CD14-positive monocyte (primary cell): ENCODE measurements at regions not wholly inside any gene's neighbourhood (a gene's known extent, or its start where the extent isn't known, plus 50 kb on each side); places are given as distances from the start of the nearest gene placed in this dataset.

ENCODE experiments used
- DNase-seq, 3 donors: peaks; one replicate each; pipeline ENCODE4 v3.0.0-alpha.2; 2011 to 2022
- H2AFZ ChIP-seq: 2 replicates; pipeline ENCODE4 v1.6.0; 2012; ENCODE audit warnings: mild to moderate bottlenecking, low read depth, low read length, inconsistent platforms; ENCODE audit not compliant: insufficient read depth, poor library complexity, severe bottlenecking
- H3K27ac ChIP-seq, 2 donors: 1 replicate in 1 of 2; 2 replicates in 1 of 2; pipeline ENCODE4 v1.5.1; 2012 to 2013; ENCODE audit warnings: low read length in 2 of 2, control low read depth in 1 of 2, inconsistent platforms in 1 of 2, low read depth in 1 of 2, mild to moderate bottlenecking in 1 of 2
- H3K27me3 ChIP-seq, 2 donors: one replicate each; pipeline versions ENCODE4 v1.6.0 to v1.6.1; 2011 to 2013; ENCODE audit warnings: low read length in 2 of 2; ENCODE audit not compliant: control insufficient read depth in 2 of 2, insufficient read depth in 2 of 2
- H3K36me3 ChIP-seq, 2 donors: replicated peaks in 1 of 2; 1 replicate in 1 of 2; 2 replicates in 1 of 2; pipeline versions ENCODE4 v1.5.1 to v1.6.1; 2012 to 2013; ENCODE audit warnings: low read length in 2 of 2, control low read depth in 1 of 2, inconsistent platforms in 1 of 2, mild to moderate bottlenecking in 1 of 2; ENCODE audit not compliant: insufficient read depth in 2 of 2, control insufficient read depth in 1 of 2
- H3K4me1 ChIP-seq, 2 donors: 1 replicate in 1 of 2; 2 replicates in 1 of 2; pipeline versions ENCODE4 v1.5.1 to v1.6.1; 2012 to 2013; ENCODE audit warnings: low read length in 2 of 2, control low read depth in 1 of 2, inconsistent platforms in 1 of 2, mild to moderate bottlenecking in 1 of 2, moderate library complexity in 1 of 2; ENCODE audit not compliant: insufficient read depth in 2 of 2, control insufficient read depth in 1 of 2
- H3K4me2 ChIP-seq: replicated peaks from 2 replicates; pipeline ENCODE3; 2012; ENCODE audit warnings: low read length, moderate library complexity, mild to moderate bottlenecking; ENCODE audit not compliant: poor library complexity, severe bottlenecking; ENCODE audit errors: extremely low read depth
- H3K4me3 ChIP-seq, 3 experiments: fragments of 200-600 bp in 1 of 3; sonication (generic) in 1 of 3; replicated peaks in 1 of 3; 1 replicate in 2 of 3; 2 replicates in 1 of 3; pipeline ENCODE4 v1.5.1; 2011 to 2013; ENCODE audit warnings: low read length in 3 of 3, mild to moderate bottlenecking in 3 of 3, control low read depth in 2 of 3, low read depth in 2 of 3, inconsistent platforms in 1 of 3, moderate library complexity in 1 of 3
- H3K79me2 ChIP-seq: 2 replicates; pipeline ENCODE4 v1.6.0; 2012; ENCODE audit warnings: mild to moderate bottlenecking, control low read depth, inconsistent platforms, low read length, moderate library complexity; ENCODE audit not compliant: insufficient read depth
- H3K9ac ChIP-seq: 2 replicates; pipeline ENCODE4 v1.6.0; 2017; ENCODE audit warnings: low read length, mild to moderate bottlenecking; ENCODE audit not compliant: insufficient read depth, poor library complexity, severe bottlenecking
- H3K9me3 ChIP-seq, 2 donors: replicated peaks in 1 of 2; 1 replicate in 1 of 2; 2 replicates in 1 of 2; pipeline versions ENCODE4 v1.5.1 to v1.6.1; 2012 to 2013; ENCODE audit warnings: low read length in 2 of 2, control low read depth in 1 of 2; ENCODE audit not compliant: control insufficient read depth in 1 of 2, insufficient read depth in 1 of 2
- H4K20me1 ChIP-seq: 2 replicates; pipeline ENCODE4 v1.6.0; 2012; ENCODE audit warnings: mild to moderate bottlenecking, low read length, control low read depth, moderate library complexity; ENCODE audit not compliant: insufficient read depth
- H3K27ac Mint-ChIP-seq, 7 donors: one replicate each; pipeline ENCODE4 v1.8.0; 2020; ENCODE audit warnings: mild to moderate bottlenecking in 7 of 7, mixed read lengths in 7 of 7, moderate library complexity in 6 of 7, inconsistent platforms in 2 of 7
- H3K27me3 Mint-ChIP-seq, 3 donors: one replicate each; pipeline ENCODE4 v1.8.0; 2021 to 2022; ENCODE audit warnings: low read depth in 3 of 3, mild to moderate bottlenecking in 3 of 3, mixed read lengths in 3 of 3, moderate library complexity in 3 of 3, inconsistent platforms in 1 of 3
- H3K36me3 Mint-ChIP-seq, 2 donors: one replicate each; pipeline ENCODE4 v1.8.0; 2020; ENCODE audit warnings: mixed read lengths in 2 of 2, inconsistent platforms in 1 of 2, mild to moderate bottlenecking in 1 of 2
- H3K4me1 Mint-ChIP-seq: one replicate; pipeline ENCODE4 v1.8.0; 2020; ENCODE audit warnings: mild to moderate bottlenecking, mixed read lengths
- H3K4me3 Mint-ChIP-seq, 2 donors: one replicate each; pipeline ENCODE4 v1.8.0; 2020; ENCODE audit warnings: mild to moderate bottlenecking in 2 of 2, mixed read lengths in 2 of 2, moderate library complexity in 1 of 2
- H3K9me3 Mint-ChIP-seq, 7 donors: one replicate each; pipeline ENCODE4 v1.8.0; 2020 to 2022; ENCODE audit warnings: mixed read lengths in 7 of 7, mild to moderate bottlenecking in 6 of 7, moderate library complexity in 6 of 7, inconsistent platforms in 2 of 7
- CTCF ChIP-seq: fragments of 200-600 bp; IDR thresholded peaks from one replicate; pipeline ENCODE4 v1.8.0; 2022; ENCODE audit warnings: antibody characterized with exemption, mild to moderate bottlenecking
- whole genome bisulfite sequencing: methylation state at CpG from one replicate; pipeline ENCODE4 v1.1.5; 2013; ENCODE audit warnings: missing lambda C conversion rate; ENCODE audit not compliant: insufficient coverage; 5-methylcytosine and 5-hydroxymethylcytosine counted together
- intact Hi-C, 2 donors: fragments of 100-400 bp; cut with micrococcal nuclease; formaldehyde crosslinking; loops; one replicate each; pipeline versions ENCODE4 v1.15.0 to v1.15.1; 2023

DNA sequence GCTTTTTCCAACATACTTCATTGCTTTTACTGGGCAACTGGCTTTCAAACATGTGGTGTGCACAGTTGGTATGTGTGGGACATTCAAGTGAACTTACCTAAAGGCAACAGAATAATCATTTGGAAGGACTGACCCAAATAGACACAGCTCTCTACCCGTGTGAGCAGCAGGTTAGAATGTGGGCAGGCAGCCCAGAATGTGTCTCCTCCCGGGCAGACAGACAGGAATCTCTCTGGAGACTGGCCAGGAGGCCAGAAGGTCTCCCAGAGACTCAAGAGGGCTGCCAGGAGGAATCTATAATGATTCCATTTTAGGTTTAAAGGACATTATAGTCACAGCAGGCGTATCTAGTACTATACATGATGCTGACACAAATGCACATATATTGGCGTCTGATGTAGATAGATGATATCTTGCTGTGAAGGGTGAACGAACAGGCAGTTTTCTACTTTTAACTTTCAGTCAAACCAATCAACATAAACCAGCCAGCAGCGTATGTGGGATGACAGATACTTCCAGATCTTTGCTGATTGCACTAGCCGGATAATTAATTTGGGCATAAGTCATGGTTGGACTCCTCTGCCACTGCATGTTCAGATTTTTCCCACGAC, 297.4 kb upstream of the ZNF608 start:
- Histone ChIP-seq H3K27me3 (no peaks in the 10 kb centered on the region), H3K27ac (no peak overlapping the region), H3K9ac (no peak overlapping the region), H4K20me1 (no peaks in the 10 kb centered on the region), H3K79me2 (no peaks in the 10 kb centered on the region), H3K4me2 (no peak overlapping the region), H3K36me3 (no peaks in the 10 kb centered on the region), H2AFZ (no peak overlapping the region), H3K4me3 (no peak overlapping the region), H3K4me1 (no peaks in the 10 kb centered on the region), H3K9me3 (no peaks in the 10 kb centered on the region)
- TF ChIP-seq CTCF = no peak
- no peaks in the 10 kb centered on the region for H3K36me3 Mint-ChIP-seq
- no peak overlapping the region for H3K4me3 Mint-ChIP-seq
- WGBS = 58% methylated on average over 2 of the region's 8 CpGs
- intact Hi-C loops = no loop called here
- no peaks in the 10 kb centered on the region for H3K4me1 Mint-ChIP-seq
- H3K27me3 Mint-ChIP-seq = peaks cover 0 to 4% (median 0%) of the 10 kb centered on the region in 3 donors
- DNase-seq = no peak
- no peak overlapping the region for H3K27ac Mint-ChIP-seq
- peaks cover 0 to 6% (median 0%) of the 10 kb centered on the region in 7 donors for H3K9me3 Mint-ChIP-seq

GRCh38 chr5:125044491-125045282, 298.2 kb upstream of the ZNF608 start:
- H3K4me2 ChIP-seq = no peak overlapping the region
- H4K20me1 ChIP-seq = no peaks in the 10 kb centered on the region
- H3K27ac ChIP-seq = no peak overlapping the region
- no peak for TF ChIP-seq CTCF
- H3K9me3 Mint-ChIP-seq = peaks cover 0 to 3% (median 0%) of the 10 kb centered on the region in 7 donors
- H3K4me3 ChIP-seq = no peak overlapping the region
- H3K36me3 ChIP-seq = no peaks in the 10 kb centered on the region
- no peak overlapping the region for H3K9ac ChIP-seq
- DNase-seq = no peak
- no peaks in the 10 kb centered on the region for H3K4me1 ChIP-seq
- H3K4me3 Mint-ChIP-seq = no peak overlapping the region
- intact Hi-C loops = no loop called here
- WGBS = 100% methylated on average over 2 of the region's 8 CpGs
- H2AFZ ChIP-seq = no peak overlapping the region
- H3K4me1 Mint-ChIP-seq = no peaks in the 10 kb centered on the region
- H3K27me3 Mint-ChIP-seq = peaks cover 0 to 4% (median 0%) of the 10 kb centered on the region in 3 donors
- no peaks in the 10 kb centered on the region for H3K27me3 ChIP-seq
- no peaks in the 10 kb centered on the region for H3K9me3 ChIP-seq
- H3K27ac Mint-ChIP-seq = no peak overlapping the region
- no peaks in the 10 kb centered on the region for H3K79me2 ChIP-seq
- H3K36me3 Mint-ChIP-seq = no peaks in the 10 kb centered on the region
